DND-41 (cell line): ENCODE measurements at regions not wholly inside any gene's neighbourhood (a gene's known extent, or its start where the extent isn't known, plus 50 kb on each side); places are given as distances from the start of the nearest gene placed in this dataset.

Experiments used
- CTCF ChIP-seq: IDR thresholded peaks from 2 replicates; pipeline ENCODE4 v1.5.1; 2012; ENCODE audit warnings: borderline replicate concordance, low read length, moderate library complexity, mild to moderate bottlenecking; ENCODE audit not compliant: poor library complexity, severe bottlenecking; ENCODE audit errors: extremely low read depth
- EZH2 ChIP-seq: IDR thresholded peaks from 3 replicates; pipeline ENCODE4 v1.6.1; 2012; ENCODE audit warnings: borderline replicate concordance, low read depth, mild to moderate bottlenecking, moderate library complexity, low read length, inconsistent platforms; ENCODE audit not compliant: severe bottlenecking

DNA sequence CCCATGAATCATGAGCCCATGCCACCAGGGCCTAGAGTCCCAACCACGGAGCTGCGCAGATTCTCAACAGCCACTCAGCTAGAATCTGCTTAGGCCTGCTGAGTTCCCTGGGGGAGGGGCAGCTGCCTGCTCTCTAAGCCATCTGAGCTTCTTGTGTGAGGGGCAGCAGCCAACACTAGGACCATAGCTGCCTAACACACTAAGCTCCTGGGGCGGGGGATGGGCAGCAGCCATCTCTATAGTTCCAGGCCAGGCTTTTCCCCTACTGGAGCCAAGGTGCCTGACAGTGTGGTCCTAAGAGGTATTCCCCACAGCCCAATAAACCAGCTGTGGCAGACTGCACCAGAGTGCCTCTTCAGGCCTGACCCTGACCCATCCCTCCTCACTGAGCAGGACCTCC is 255.9 kb upstream of the ACO1 start:
- TF ChIP-seq CTCF (no peak), EZH2 (no peak)
